Type B pancreatic cell (in vitro differentiated cells): ENCODE measurements at regions not wholly inside any gene's neighbourhood (a gene's known extent, or its start where the extent isn't known, plus 50 kb on each side); places are given as distances from the start of the nearest gene placed in this dataset.

Experiments
- DNase-seq: peaks from one replicate; pipeline ENCODE4 v3.0.0; 2021; ENCODE audit warnings: mixed read lengths; ENCODE audit not compliant: unreplicated experiment; ENCODE audit errors: extremely low spot score
- H3K27ac Mint-ChIP-seq: 2 replicates; pipeline ENCODE4 v1.8.0; 2021; ENCODE audit warnings: mild to moderate bottlenecking, mixed read lengths
- H3K27me3 Mint-ChIP-seq: 2 replicates; pipeline ENCODE4 v1.8.0; 2021; ENCODE audit warnings: mixed read lengths
- H3K36me3 Mint-ChIP-seq: 2 replicates; pipeline ENCODE4 v1.8.0; 2021; ENCODE audit warnings: mixed read lengths
- H3K4me1 Mint-ChIP-seq: one replicate; pipeline ENCODE4 v1.8.0; 2021; ENCODE audit warnings: mixed read lengths; ENCODE audit not compliant: unreplicated experiment
- H3K4me3 Mint-ChIP-seq: 2 replicates; pipeline ENCODE4 v1.8.0; 2021; ENCODE audit warnings: mild to moderate bottlenecking, mixed read lengths
- H3K9me3 Mint-ChIP-seq: 2 replicates; pipeline ENCODE4 v1.8.0; 2021; ENCODE audit warnings: mixed read lengths
- CTCF ChIP-seq: fragments of 200-600 bp; sonication (generic); conservative IDR thresholded peaks from 2 replicates; pipeline ENCODE4 v1.5.0; 2021; ENCODE audit warnings: antibody characterized with exemption, mild to moderate bottlenecking

- H3K36me3 Mint-ChIP-seq: no peaks in the 10 kb centered on the region
- H3K4me3 Mint-ChIP-seq: no peak overlapping the region
- peaks cover 5% of the 10 kb centered on the region for H3K4me1 Mint-ChIP-seq
- no peak for DNase-seq
- no peaks in the 10 kb centered on the region for H3K9me3 Mint-ChIP-seq
- no peak for TF ChIP-seq CTCF
- H3K27me3 Mint-ChIP-seq: no peaks in the 10 kb centered on the region
- H3K27ac Mint-ChIP-seq: no peak overlapping the region
These were observed 361.0 kb upstream of the PCSK5 start for GRCh38 chr9:75529463-75529862.

- no peak for DNase-seq
- H3K27me3 Mint-ChIP-seq: no peaks in the 10 kb centered on the region
- H3K36me3 Mint-ChIP-seq: no peaks in the 10 kb centered on the region
- H3K9me3 Mint-ChIP-seq: peaks cover 3% of the 10 kb centered on the region
- no peak for TF ChIP-seq CTCF
- H3K27ac Mint-ChIP-seq: no peak overlapping the region
- H3K4me1 Mint-ChIP-seq: peaks cover 5% of the 10 kb centered on the region
- no peak overlapping the region for H3K4me3 Mint-ChIP-seq
These were observed 358.9 kb upstream of the PCSK5 start for GRCh38 chr9:75531588-75531987.

- Mint-ChIP-seq H3K27me3 (no peaks in the 10 kb centered on the region), H3K9me3 (peaks cover 3% of the 10 kb centered on the region)
These were observed 358.0 kb upstream of the PCSK5 start for GRCh38 chr9:75532233-75533050.

GRCh38 chr9:75539523-75539922 lies 350.9 kb upstream of the PCSK5 start:
- no peak for TF ChIP-seq CTCF
- Mint-ChIP-seq H3K27ac (no peak overlapping the region), H3K36me3 (no peaks in the 10 kb centered on the region), H3K4me1 (no peaks in the 10 kb centered on the region), H3K27me3 (no peaks in the 10 kb centered on the region), H3K4me3 (no peak overlapping the region), H3K9me3 (peaks cover 3% of the 10 kb centered on the region)
- DNase-seq: no peak

More at GRCh38 chr9:75532233-75533050, 358.0 kb upstream of the PCSK5 start:
- Mint-ChIP-seq H3K36me3 (no peaks in the 10 kb centered on the region), H3K4me1 (peaks cover 5% of the 10 kb centered on the region), H3K27ac (no peak overlapping the region), H3K4me3 (no peak overlapping the region)
- TF ChIP-seq CTCF: no peak
- no peak for DNase-seq

- TF ChIP-seq CTCF: no peak
These were observed 350.3 kb upstream of the PCSK5 start for GRCh38 chr9:75540185-75540584.

More at GRCh38 chr9:75540185-75540584, 350.3 kb upstream of the PCSK5 start:
- Mint-ChIP-seq H3K27me3 (no peaks in the 10 kb centered on the region), H3K4me3 (no peak overlapping the region), H3K9me3 (peaks cover 3% of the 10 kb centered on the region), H3K4me1 (no peaks in the 10 kb centered on the region), H3K36me3 (no peaks in the 10 kb centered on the region), H3K27ac (no peak overlapping the region)
- no peak for DNase-seq
